ENCODE measurements at regions not wholly inside any gene's neighbourhood (a gene's known extent, or its start where the extent isn't known, plus 50 kb on each side); places are given as distances from the start of the nearest gene placed in this dataset.

DNA sequence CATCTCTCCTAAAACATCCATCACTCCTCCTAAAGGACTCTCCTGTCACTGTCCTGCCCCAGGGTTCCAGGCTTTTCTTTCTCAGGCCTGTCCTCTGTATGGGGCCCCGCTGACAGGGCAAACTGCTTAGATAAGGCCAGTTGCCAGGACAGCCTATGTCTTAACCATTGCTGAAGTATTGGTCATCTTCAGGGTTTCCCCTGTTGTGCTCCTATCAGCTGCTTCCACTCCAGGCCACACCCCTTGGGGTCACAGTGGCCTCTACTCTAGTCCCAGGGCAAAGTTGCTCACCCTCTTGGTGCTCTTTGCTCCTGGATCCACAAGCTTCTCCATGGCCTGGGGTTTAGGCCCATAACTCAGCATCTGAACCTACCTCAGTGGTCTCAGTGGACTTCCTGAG, 138.0 kb upstream of the PJA1 start:
- Histone ChIP-seq H3K4me3 (no peak overlapping the region), H3K27me3 (peaks cover 0 to 13% (median 7%) of the 10 kb centered on the region in 3 donors), H3K27ac (no peak overlapping the region), H3K36me3 (no peaks in the 10 kb centered on the region), H3K4me1 (no peaks in the 10 kb centered on the region), H3K9me3 (no peaks in the 10 kb centered on the region)
- in situ Hi-C loops (cut with MboI; ENCODE audit: low sequenced_read_pairs in 4 of 4) (no loop called here), intact Hi-C loops (cut with DNase I; ENCODE audit: low total_unique reads) (no loop called here)
- TF ChIP-seq, protein P1, sequence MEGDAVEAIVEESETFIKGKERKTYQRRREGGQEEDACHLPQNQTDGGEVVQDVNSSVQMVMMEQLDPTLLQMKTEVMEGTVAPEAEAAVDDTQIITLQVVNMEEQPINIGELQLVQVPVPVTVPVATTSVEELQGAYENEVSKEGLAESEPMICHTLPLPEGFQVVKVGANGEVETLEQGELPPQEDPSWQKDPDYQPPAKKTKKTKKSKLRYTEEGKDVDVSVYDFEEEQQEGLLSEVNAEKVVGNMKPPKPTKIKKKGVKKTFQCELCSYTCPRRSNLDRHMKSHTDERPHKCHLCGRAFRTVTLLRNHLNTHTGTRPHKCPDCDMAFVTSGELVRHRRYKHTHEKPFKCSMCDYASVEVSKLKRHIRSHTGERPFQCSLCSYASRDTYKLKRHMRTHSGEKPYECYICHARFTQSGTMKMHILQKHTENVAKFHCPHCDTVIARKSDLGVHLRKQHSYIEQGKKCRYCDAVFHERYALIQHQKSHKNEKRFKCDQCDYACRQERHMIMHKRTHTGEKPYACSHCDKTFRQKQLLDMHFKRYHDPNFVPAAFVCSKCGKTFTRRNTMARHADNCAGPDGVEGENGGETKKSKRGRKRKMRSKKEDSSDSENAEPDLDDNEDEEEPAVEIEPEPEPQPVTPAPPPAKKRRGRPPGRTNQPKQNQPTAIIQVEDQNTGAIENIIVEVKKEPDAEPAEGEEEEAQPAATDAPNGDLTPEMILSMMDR (IDR thresholded peaks at IDR 0.05 in 4 of 5, conservative IDR thresholded peaks at IDR 0.05 in 1 of 5) = no peak
- TF ChIP-seq POLR2A (IDR thresholded peaks at IDR 0.05) = no peak
- DNase-seq = no peak
- ATAC-seq = no peak

DNA sequence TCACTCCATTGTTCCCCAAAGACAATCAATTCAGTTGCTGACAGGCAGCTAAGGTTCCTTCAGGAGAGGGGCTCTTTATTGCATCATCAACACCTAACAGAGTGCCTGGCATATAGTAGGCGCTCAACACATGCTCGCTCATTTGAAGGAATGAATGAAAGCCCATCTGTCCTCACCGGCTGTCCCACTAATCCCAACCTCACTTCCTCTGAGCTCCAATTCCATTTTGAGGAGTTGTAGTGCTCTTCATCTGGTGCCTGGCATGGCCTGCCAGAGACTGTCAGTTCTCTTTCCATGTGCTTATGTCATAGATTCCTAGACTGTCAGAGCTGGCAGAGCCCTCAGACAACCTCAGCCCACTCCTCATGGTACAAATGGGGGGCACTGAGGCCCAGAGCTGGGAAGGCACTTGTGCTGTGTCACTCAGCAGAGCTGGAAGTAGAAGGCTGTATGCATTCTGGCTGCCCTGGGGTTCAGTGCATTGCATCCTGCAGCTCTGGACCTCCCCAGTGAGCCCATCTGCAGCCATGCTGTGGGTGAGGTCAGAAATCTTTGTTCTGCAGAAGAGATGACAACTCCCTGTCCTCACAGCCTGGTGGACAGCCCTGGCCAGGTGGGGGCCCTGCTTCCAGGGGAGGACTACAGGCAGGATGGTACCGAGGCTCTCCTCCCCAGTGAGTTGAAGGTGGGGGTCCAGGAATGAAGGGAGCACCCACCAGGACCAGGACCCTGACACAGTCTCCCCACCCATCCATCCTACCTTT, 134.9 kb upstream of the PJA1 start:
- in situ Hi-C loops (cut with MboI; ENCODE audit: low sequenced_read_pairs in 4 of 4) (no loop called here), intact Hi-C loops (cut with DNase I; ENCODE audit: low total_unique reads) (no loop called here)
- H3K4me3 ChIP-seq = no peak overlapping the region
- no peaks in the 10 kb centered on the region for H3K9me3 ChIP-seq
- no peaks in the 10 kb centered on the region for H3K36me3 ChIP-seq
- no peak for ATAC-seq
- TF ChIP-seq, protein P1 (IDR thresholded peaks at IDR 0.05 in 4 of 5, conservative IDR thresholded peaks at IDR 0.05 in 1 of 5) = no peak
- no peak for TF ChIP-seq POLR2A (IDR thresholded peaks at IDR 0.05)
- no peaks in the 10 kb centered on the region for H3K4me1 ChIP-seq
- no peak for DNase-seq
- peaks cover 0 to 13% (median 7%) of the 10 kb centered on the region in 3 donors for H3K27me3 ChIP-seq
- no peak overlapping the region for H3K27ac ChIP-seq

DNA sequence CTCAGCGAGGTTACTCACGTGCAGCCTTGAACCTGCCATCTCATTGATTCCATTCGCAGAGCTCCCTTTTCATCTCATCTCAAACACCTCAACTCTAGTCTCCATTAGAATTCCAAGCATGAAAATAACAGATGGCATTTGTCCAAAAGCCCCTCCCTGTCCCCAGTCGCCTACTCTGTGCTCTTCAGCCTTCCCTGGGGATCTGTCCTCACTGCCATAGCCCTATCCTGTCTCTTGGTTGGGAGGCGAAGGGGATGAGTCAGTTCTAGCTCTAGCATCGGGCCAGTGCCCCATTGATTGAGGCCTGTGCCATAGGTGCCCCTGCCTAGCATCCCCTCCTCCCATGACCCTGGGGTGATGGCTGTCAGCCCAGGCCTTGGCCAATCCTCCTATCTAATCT, 134.0 kb upstream of the PJA1 start:
- peaks cover 0 to 4% (median 0%) of the 10 kb centered on the region in 3 donors for H3K27me3 ChIP-seq
- TF ChIP-seq, protein P1 (IDR thresholded peaks at IDR 0.05 in 4 of 5, conservative IDR thresholded peaks at IDR 0.05 in 1 of 5) = no peak
- no peak for TF ChIP-seq POLR2A (IDR thresholded peaks at IDR 0.05)
- no peaks in the 10 kb centered on the region for H3K9me3 ChIP-seq
- H3K36me3 ChIP-seq = no peaks in the 10 kb centered on the region
- no peak overlapping the region for H3K4me3 ChIP-seq
- in situ Hi-C loops (cut with MboI; ENCODE audit: low sequenced_read_pairs in 4 of 4) = no loop called here
- H3K27ac ChIP-seq = no peak overlapping the region
- intact Hi-C loops (cut with DNase I; ENCODE audit: low total_unique reads) = no loop called here
- ATAC-seq (no peak), DNase-seq (no peak)
- H3K4me1 ChIP-seq = no peaks in the 10 kb centered on the region

DNA sequence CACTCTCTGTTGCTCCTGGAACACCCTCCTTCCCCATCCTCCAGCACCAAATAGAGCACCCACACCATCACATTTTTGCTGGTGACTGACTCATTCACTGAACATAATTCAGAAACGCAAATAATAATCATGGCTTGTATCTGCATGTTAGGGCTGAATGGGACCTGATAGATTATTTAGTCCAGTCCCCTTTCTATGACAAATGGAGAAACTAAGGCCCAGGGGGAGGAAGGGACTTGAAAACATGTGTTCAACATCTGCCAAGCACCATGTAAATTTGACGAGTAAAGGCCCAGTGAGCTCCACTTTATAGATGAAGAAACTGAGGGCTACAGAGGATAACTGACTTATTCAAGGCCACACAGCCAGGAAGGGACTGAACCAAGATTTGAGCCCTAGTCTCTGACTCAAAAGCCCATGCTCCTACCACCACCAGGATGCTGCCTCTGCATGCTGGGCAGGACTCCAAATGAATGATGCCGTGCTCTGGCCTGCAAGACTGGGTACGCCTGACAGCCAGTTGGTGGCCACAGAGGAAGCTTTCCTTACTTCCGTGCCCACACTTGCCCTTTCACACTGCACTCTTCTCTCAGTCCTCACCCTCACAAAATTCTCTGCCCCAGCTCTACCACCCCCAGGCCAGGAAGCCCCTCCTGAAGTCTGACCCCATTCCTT, 133.3 kb upstream of the PJA1 start:
- DNase-seq (no peak), ATAC-seq (no peak)
- Histone ChIP-seq H3K4me1 (no peaks in the 10 kb centered on the region), H3K36me3 (no peaks in the 10 kb centered on the region), H3K9me3 (no peaks in the 10 kb centered on the region), H3K27me3 (no peaks in the 10 kb centered on the region), H3K27ac (no peak overlapping the region), H3K4me3 (no peak overlapping the region)
- TF ChIP-seq POLR2A (IDR thresholded peaks at IDR 0.05) = no peak
- TF ChIP-seq, protein P1 (IDR thresholded peaks at IDR 0.05 in 4 of 5, conservative IDR thresholded peaks at IDR 0.05 in 1 of 5) = no peak
- in situ Hi-C loops (cut with MboI; ENCODE audit: low sequenced_read_pairs in 4 of 4) = no loop called here
- intact Hi-C loops (cut with DNase I; ENCODE audit: low total_unique reads) = no loop called here

Measured in gastrocnemius medialis (tissue), 4 donors.